Neutrophil (primary cell): ENCODE measurements at regions not wholly inside any gene's neighbourhood (a gene's known extent, or its start where the extent isn't known, plus 50 kb on each side); places are given as distances from the start of the nearest gene placed in this dataset.

Source experiments
- H3K27ac ChIP-seq: fragments of 200-600 bp; sonication (generic); 2 replicates; pipeline ENCODE4 v1.5.1; 2016; ENCODE audit warnings: mild to moderate bottlenecking, moderate library complexity
- H3K27me3 ChIP-seq: fragments of 200-600 bp; sonication (generic); 2 replicates; pipeline ENCODE4 v1.6.0; 2016; ENCODE audit warnings: mild to moderate bottlenecking
- H3K36me3 ChIP-seq: fragments of 200-600 bp; sonication (generic); 2 replicates; pipeline ENCODE4 v1.5.1; 2017
- H3K4me1 ChIP-seq, 2 experiments: fragments of 200-600 bp in 1 of 2; sonication (generic) in 1 of 2; 1 replicate in 1 of 2; 2 replicates in 1 of 2; pipeline versions ENCODE4 v1.5.1 to v1.6.1; 2013 to 2016; ENCODE audit warnings: low read depth in 1 of 2, low read length in 1 of 2, mild to moderate bottlenecking in 1 of 2, moderate library complexity in 1 of 2; ENCODE audit not compliant: control insufficient read depth in 1 of 2, insufficient read depth in 1 of 2
- H3K4me3 ChIP-seq, 2 experiments: fragments of 200-600 bp in 1 of 2; sonication (generic) in 1 of 2; 1 replicate in 1 of 2; 2 replicates in 1 of 2; pipeline ENCODE4 v1.5.1; 2013 to 2016; ENCODE audit warnings: low read depth in 1 of 2, low read length in 1 of 2, mild to moderate bottlenecking in 1 of 2, moderate library complexity in 1 of 2
- H3K9me3 ChIP-seq: fragments of 200-600 bp; sonication (generic); 2 replicates; pipeline ENCODE4 v1.5.1; 2016
- TF ChIP-seq, protein P1 (sequence below): fragments of 200-600 bp; sonication (generic); IDR thresholded peaks from 2 replicates; pipeline ENCODE4 v1.5.1; 2016; ENCODE audit warnings: antibody characterized with exemption

DNA sequence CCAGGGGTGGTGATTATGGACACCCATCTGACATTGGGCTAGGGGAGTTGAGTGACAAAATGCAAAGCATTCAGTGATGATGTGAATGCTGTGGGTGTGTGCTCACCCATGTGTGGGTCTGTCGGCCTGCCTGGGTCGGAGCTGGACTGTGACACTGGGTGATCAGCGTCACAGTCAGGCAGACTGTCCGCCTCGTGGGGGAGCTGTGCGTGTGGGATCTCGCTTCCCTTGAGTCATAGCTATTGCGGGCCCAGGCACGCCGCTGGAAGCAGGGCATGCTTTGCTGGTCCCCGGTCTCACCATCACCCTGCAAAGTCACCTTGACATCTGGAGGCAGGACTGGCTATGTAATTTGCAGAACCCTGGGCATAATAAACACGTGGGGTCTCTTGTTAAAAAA lies 156.9 kb upstream of the IGSF21 start:
- H3K9me3 ChIP-seq, result no peaks in the 10 kb centered on the region
- peaks cover 15% of the 10 kb centered on the region for H3K27me3 ChIP-seq
- TF ChIP-seq, protein P1, sequence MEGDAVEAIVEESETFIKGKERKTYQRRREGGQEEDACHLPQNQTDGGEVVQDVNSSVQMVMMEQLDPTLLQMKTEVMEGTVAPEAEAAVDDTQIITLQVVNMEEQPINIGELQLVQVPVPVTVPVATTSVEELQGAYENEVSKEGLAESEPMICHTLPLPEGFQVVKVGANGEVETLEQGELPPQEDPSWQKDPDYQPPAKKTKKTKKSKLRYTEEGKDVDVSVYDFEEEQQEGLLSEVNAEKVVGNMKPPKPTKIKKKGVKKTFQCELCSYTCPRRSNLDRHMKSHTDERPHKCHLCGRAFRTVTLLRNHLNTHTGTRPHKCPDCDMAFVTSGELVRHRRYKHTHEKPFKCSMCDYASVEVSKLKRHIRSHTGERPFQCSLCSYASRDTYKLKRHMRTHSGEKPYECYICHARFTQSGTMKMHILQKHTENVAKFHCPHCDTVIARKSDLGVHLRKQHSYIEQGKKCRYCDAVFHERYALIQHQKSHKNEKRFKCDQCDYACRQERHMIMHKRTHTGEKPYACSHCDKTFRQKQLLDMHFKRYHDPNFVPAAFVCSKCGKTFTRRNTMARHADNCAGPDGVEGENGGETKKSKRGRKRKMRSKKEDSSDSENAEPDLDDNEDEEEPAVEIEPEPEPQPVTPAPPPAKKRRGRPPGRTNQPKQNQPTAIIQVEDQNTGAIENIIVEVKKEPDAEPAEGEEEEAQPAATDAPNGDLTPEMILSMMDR, result no peak
- no peaks in the 10 kb centered on the region for H3K36me3 ChIP-seq
- H3K4me3 ChIP-seq, result no peak overlapping the region
- no peaks in the 10 kb centered on the region for H3K4me1 ChIP-seq
- H3K27ac ChIP-seq, result no peak overlapping the region

DNA sequence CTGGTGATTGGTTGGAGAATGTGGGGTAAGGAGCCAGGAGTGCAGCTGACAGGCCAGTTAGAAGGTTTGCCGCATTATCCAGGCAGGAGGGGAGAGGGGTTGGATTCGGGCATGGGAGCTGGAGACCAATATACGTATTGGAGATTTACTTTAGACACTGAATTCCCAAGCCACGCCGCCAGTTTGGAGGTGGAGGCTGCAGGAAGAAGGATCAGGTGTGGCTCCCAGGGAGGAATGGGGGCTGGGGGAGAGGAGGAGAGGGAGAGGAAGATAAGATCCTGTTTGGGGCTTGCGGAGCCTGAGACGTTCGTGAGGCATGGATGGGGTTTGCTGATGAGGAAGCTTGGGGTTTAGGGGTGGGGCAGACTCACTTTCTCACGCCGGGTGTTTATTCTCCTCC lies 155.1 kb upstream of the IGSF21 start:
- Histone ChIP-seq H3K27ac (no peak overlapping the region), H3K9me3 (no peaks in the 10 kb centered on the region), H3K27me3 (peaks cover 15% of the 10 kb centered on the region), H3K4me3 (no peak overlapping the region), H3K4me1 (no peaks in the 10 kb centered on the region), H3K36me3 (no peaks in the 10 kb centered on the region)
- TF ChIP-seq, protein P1, result no peak

DNA sequence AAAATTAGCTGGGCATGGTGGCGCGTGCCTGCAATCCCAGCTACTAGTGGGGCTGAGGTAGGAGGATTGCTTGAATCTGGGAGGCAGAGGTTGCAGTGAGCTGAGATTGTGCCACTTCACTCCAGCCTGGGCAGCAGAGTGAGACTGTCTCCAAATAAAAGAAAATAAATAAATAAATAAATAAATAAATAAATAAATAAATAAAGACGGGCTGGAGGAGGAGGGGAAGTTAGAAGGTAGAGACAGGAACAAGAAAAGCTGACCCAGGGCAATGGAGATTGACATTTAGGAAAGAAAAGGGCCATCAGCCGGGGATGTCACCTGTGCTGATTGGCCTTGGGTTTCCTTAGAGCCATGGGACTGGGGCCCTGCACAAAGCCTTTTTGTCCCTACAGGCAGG lies 153.7 kb upstream of the IGSF21 start:
- Histone ChIP-seq H3K4me3 (no peak overlapping the region), H3K36me3 (no peaks in the 10 kb centered on the region), H3K4me1 (no peaks in the 10 kb centered on the region), H3K27ac (no peak overlapping the region), H3K9me3 (no peaks in the 10 kb centered on the region), H3K27me3 (peaks cover 15% of the 10 kb centered on the region)
- TF ChIP-seq, protein P1, result no peak

DNA sequence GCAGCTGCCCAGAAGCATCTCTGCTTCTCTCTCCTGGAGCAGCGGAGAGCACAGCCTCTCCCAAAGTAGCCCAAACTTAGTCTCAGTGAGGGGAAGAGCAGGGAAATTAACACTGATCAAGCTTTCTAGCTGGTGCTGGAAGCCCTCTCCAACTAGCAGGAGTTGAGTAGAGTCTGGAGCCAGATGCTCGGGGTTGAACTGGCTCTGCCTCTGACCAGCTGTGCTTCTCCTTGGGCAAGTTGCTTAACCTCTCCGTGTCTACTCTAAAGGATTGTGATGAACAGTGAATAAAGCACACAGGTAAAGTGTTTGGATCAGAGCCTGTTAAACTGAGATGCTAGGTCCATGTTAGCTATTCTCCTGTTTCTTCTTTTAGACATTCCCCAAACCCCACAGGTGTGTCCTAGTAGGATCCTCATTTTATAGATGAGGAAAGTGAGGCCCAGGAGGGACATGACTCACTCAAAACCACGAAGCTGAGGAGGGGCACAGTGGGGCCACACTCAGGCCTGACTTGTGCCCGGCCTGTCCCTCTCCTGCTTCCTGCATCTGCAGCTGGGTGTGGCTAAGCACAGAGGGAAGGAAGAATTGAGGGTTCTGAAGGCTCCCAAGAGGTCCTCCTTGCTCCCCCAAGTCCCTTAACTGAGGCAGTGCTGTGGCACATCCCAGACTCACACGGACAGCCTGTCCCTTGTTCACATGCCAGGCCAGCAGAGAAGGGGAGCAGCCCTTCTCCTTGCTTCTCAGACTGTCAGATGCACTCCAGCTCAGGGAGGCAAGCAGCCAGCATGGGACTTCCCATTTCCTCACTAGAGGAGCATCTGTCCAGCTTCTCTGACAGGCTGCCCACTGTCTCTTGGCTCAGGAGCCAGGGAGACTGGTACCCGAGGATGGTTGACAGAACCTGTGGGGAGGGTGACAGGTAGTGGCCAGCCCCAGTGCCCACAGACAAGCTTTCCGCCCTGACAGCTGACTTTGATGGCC lies 152.0 kb upstream of the IGSF21 start:
- H3K4me3 ChIP-seq, result no peak overlapping the region
- H3K27ac ChIP-seq, result no peak overlapping the region
- no peaks in the 10 kb centered on the region for H3K9me3 ChIP-seq
- H3K27me3 ChIP-seq, result peaks cover 15% of the 10 kb centered on the region
- H3K36me3 ChIP-seq, result no peaks in the 10 kb centered on the region
- TF ChIP-seq, protein P1, result no peak
- no peaks in the 10 kb centered on the region for H3K4me1 ChIP-seq

DNA sequence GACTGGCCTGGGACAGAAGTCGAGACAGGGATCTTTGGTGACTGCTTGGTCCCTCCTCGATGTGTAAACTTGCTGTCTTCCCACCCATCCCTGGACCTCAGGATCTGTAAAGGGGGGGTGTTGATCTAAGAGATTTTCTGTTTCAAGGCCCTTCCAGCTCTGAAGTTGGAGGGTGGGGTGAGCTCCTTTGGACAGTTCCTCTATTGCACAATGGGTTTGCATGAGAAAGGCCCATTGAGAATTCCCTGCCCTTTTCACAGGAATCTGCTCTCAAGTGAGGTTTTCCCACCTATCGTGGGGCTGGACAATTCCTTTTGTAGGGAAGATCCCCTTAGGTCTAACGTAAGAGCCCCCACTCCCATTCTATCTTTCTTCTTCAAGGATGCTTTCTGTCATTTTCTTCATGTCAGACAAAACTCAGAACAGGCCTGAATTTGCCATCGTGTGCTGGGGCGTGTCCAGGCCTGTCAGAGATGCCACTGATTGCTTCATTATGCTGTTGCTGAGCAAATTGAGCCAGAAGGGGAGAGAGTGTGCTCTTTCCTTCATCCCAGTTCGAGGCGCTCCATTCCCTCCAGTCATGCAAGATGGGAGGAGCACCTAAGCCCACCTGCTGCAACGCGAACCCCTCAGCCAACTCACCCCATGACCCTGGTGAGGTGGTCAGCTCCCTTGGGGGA lies 149.9 kb upstream of the IGSF21 start:
- Histone ChIP-seq H3K4me3 (no peak overlapping the region), H3K4me1 (no peaks in the 10 kb centered on the region), H3K27me3 (peaks cover 8% of the 10 kb centered on the region), H3K36me3 (no peaks in the 10 kb centered on the region), H3K27ac (no peak overlapping the region), H3K9me3 (no peaks in the 10 kb centered on the region)
- TF ChIP-seq, protein P1, result no peak
